GM21737 (cell line): ENCODE measurements at regions not wholly inside any gene's neighbourhood (a gene's known extent, or its start where the extent isn't known, plus 50 kb on each side); places are given as distances from the start of the nearest gene placed in this dataset.

ENCODE experiments used
- ATAC-seq: cut with Tn5 transposase; IDR thresholded peaks from one replicate; pipeline ENCODE4 v1.9.1; 2021; ENCODE audit warnings: mild to moderate bottlenecking, moderate library complexity; ENCODE audit not compliant: unreplicated experiment

DNA sequence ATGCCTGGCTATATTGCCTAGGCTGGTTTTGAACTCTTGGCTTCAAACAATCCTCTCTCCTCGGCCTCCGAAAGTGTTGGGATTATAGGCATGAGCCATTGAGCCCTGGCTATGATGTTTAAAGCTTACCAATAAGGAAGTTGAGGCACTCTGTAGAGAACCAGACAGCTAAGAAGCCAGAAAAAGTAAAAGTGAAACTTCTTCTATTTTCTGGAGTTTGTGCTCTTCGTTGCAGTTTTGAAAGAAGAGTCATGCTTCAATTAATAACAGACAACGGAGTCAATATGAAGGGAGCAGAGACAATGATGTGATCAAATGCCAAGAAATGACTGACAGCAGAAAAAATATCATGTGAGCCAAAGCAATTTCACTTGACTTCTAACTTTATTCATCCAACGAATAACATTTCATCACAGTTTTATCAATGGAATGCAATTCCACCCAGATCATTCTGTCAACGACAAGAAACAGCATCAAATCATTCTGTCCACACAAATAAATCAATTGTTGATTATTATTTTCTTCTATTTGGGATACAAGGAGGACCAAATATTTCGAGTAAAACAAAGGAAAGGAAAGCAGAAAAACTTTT lies 175.5 kb upstream of the CELF4 start:
- ATAC-seq: no peak

DNA sequence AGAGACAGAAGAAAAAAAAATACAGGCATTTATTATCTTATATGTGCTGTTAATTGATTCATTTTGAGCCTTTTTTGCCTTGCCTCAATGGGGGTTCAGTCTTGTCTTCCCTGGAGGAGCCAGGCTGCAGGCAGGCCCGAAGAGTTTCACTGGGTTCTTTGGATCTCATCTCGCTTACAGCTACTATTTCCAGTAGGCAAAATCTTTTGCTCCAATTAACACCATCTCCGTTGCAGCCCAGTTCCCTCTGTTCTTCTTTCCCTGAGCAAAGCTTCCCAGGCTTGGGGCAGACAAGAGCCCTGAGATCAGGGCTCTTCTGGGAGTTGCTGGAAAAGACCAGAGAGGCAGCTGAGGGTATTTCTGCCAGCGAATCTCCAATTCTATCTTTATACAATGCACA lies 168.8 kb upstream of the CELF4 start:
- ATAC-seq: no peak

DNA sequence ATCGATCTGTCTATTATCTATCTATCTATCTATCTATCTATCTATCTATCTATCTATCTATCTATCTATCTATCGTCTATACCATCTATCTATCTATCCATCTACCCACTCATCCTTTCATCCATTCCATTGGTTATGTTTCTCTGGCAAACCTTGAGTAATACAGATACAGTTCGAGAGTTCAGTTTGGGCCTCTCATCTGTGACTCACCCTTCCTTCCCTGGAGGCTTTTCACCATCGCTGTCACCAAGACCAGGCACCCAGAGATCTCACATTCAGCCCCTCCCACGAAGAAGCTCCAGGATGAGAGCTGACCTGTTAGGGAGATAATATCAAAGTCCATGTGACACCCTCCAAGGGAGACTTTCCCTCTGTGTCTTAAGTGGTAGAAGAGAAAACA lies 164.1 kb upstream of the CELF4 start:
- ATAC-seq: no peak

DNA sequence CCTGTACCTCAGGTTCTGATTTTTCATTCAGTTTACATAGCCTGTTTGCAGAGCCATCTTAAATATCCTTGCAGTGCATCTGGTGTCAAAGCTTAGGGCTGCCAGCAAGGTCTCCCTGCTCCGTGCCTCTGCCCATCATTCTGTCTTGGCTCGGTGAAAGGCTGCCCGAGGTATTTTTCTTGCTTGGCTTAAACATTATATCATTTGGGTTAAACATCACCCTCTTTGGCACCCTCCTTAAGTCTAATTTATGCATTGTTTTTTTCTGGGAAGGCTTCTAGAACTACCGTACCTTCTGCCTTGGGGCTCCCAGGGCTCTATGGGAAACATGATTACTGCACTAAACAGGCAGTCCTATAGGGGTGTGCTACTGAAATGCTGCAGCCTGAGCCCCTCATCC lies 158.6 kb upstream of the CELF4 start:
- no peak for ATAC-seq

DNA sequence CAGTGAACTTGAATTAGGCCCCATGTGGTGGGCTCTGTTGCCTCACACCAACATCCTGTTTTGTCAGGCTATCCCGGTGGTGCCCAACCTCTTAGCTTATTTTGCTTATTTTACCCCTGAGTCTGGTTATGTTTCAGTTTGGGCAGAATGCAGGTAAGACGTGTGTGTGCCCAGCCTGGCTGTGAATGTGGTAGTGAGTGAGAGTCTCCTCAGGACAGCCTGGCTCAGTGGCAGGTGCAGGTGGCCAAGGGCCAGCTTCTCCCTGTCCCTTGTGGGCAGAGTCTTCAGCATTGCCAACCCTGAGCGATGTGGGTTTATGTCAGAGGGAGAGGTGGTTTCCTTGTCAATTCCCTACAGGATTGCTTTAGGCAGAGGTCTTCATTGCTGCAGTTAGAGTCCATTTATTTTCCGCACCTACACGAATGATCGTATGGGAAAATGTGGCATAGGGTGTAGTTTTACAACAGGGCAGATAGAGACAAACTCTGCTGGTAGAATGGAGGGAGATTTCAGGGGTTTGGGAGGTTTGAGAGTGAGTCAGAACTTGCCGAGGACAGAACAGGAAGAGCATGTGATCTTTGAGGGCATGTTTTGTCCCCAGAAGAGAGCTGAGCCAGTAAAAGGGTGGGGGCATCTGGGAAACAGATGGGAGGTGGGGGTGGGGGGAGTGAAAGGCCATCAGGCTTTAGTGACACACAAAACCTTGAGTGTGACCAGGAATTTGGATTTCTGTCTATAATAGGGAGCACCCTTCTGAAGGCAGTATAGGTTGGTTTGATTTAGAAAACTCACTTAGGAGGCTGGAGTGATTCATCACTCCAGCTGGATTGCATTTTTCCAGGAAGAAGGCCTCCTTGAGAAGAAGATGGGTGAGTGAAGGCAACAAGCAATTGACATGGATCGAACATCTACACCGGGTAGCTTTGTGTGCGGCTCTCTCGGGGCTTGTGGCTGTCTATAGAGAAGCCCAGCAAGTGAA lies 156.2 kb upstream of the CELF4 start:
- no peak for ATAC-seq

DNA sequence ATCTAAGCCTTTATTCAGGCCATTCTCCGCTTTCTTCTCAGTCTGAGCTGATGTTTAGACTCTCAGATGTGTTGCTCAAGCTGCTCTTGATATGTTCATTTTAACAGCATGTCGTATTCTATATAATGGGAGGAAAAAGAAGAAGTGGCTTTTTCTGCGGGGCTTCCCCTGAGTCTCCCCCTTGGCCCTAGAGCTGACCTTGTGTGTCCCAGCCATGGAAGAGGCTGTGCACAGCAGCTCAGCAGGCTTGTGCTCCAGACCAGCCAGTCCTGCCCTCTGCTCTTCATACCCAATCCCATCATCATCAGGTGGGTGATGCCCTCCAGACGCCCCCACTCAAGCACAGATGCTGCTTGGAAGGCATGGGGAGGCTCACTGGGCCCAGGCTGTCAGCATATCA lies 155.1 kb upstream of the CELF4 start:
- no peak for ATAC-seq

DNA sequence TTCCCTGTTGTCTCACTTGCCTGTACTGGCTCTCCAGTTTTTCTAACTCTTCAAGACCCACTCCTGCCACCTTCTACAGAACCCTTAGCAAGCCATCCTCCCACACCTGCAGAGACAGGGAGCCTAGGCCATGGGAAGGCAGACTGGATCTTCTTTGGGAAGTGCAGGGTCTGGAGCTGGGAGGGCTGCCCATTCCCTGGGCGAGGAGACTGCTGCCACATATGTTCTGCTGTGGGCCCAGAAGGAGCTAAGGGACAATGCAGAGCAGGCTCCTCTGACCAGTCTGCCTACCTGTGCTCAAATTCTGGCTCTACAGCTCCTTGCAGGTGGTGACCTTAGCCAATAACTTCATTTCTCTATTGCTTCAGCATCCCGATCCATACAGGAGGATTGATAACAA lies 152.1 kb upstream of the CELF4 start:
- ATAC-seq: no peak

DNA sequence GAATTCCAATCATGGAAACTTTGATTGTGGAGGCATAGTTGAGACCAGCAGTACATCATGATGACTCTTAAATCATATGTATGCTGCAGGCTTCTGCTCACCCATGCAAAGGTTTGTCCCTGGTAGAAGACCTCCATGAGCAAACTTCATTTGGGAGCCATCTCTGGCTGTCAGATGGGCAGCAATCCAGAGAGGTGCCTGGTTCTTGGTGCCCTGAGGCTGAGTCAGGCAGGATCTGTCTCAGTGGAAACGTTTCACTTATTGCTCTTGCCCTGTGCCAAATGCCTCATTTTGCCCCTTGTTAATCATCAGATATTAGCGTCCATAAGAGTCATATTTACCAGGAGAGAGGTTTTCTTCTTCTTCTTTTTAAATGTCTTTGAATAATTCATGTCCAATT lies 151.5 kb upstream of the CELF4 start:
- ATAC-seq: no peak

DNA sequence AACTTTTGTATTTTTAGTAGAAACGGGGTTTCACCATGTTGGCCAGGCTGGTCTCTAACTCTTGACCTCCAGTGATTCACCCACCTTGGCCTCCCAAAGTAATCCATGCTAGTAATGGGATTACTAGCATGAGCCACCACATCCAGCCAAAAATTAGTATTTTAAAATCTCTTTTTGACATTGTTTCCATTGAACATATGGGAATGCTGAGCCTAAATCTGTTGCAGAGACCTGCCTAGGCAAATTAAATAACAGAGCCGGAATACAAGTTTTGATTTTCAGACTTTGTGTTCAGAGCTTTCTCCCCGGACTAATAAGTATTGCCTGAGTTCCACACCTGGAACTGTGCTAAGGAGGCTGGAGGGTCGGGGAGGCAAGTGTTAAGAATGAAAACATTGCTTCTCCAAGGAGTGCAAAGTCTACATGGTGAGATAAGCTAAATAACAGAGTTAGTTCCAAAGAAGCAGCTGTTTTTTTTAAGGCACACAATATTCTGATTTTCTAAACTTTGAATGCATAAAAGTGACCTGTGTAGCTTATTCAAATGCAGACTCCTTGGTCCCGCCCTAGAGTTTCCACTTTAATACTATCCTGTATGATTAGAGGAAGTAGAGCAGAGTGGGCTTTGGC lies 150.6 kb upstream of the CELF4 start:
- no peak for ATAC-seq

DNA sequence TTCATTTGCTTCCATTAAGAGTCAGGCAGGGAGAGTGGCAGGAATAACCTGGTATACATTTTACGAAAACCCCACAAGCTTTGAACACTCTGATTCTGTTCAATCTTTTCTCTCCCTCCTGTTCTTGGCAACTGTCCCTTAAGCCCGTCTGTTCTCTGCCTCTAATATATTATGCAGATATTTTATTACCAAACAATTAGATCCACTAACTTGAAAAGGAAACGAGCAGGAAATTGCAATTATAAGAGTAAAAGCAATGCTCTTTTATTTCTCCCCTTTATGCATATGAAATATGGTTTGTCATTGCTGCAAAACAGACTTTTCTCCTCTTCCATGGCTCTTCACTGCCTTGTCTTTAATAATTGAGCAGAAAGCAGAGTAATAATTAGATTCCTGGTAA lies 149.1 kb upstream of the CELF4 start:
- ATAC-seq: no peak

DNA sequence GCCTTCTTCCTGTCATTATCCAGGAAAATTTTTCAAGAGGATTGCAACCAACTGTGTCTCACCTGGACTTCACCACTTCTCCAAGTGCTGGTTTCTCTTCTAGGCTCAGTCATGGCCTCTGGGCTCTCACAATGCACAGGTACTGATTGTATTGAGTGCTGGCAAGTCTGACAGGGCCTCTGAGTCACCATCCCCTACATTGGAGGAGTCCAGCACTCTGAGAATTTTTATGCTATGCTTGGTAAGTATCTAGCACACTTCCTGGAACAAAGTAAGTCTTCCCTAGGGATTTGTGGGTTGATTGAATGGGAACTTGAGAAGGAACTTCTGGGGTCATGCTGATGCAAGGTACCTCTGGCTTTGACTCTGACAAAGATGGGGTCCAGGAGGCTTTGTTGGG lies 147.2 kb upstream of the CELF4 start:
- ATAC-seq: no peak

DNA sequence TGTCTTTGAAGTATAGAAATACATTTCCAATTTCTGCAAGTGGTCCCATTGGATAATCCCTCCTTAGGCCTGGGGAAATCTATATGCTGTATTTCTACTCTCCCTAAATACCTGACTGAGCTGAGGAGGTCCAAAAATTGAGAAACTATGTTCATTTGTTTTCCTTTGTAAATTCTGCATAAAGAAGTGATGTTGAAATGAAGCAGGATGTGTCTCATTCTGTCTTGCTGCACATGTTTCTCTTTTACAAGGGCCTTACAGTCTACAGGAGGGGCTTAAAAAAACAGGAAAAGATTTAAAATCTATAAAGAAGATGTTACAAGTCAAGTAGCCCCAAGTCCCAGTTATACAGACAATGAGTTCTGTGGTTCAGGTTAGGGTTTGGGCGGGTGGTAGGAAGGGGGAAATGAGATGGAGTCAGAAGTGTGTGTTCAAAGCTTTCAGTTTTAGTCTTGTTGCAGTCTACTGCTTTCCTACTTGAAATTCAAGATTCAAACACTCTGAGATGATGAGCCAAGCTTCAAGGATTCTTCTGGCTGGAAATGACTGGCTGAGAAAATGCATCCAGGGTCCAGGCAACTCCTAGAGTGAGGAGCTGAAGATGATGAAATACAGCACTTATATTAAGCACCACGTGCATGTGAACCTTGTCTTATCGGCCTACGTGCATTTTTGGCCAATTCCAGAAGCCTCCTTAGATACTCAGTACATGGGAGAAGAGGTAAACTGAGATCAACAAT lies 146.3 kb upstream of the CELF4 start:
- ATAC-seq: no peak

DNA sequence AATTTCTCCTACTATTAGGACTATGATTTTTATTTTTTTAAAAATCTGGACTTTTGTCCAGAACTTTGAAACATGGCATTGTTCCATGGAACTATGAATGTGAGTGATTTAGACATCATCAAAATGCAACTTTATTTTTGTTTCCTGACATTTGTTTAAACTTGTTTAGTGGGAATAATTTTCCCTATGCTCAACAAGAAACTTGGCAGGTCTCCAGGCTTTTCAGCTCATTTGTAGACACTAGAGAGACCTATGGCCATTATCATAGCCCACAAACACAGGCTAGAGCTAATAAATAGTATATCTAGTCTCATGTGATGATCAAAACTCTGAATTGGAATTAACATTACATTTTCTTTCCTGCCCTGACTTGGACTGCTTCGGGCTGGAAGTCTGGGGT lies 145.1 kb upstream of the CELF4 start:
- no peak for ATAC-seq

DNA sequence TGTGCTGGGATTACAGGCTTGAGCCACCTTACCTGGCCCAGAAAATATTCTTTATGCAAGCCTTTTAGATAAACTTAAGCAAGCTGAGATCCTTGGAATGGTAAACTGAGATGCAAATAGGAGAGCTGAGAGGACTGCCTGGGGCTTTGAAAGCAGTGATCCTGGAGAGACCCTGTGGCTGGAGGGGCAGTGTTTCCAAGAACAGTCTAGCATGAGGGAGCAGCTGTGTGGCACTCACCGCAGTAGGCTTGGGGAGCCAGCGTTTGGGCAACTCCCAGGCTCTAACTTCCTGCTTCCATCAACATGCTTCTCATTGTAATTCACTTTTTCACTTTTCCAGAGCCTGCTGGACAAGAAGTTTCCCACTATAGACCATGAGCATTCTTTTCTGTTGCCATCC lies 144.1 kb upstream of the CELF4 start:
- no peak for ATAC-seq

DNA sequence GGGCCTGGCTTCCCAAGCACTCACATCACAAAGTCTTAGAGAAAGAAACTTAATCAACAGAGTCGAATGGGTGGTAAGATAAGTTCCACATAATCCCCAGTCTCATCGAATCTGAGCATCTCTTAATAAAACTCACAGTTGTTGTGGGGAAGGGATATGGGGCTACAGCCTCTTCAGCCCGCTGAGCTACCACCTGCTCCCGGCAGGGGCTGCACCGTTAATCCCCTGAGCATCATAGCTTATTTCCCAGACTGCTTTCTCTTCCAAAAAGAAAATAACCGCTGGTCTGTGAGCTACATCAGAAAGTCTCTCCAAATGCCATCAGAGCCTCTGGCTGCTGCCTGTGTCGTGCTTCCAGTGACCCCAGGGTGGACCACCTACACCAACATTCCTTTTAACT lies 139.4 kb upstream of the CELF4 start:
- no peak for ATAC-seq

DNA sequence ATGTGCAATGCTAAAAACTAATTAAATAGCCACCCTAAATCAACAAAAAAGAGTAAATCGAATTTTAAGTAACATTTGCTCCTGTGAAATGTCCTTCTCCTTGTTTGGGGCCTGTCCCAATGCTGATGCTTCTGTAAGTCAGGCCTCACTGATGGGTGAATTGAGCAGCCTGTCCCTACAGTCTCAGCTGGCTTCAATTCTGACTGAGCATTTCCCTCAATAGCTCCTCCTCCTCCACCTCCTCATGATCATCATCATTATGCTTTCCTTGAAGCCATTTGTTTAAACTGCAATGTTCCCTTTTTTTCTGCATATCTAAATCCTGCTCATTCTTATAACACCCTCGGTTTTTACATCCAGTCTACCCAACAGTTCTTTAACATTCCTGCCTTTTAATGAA lies 137.2 kb upstream of the CELF4 start:
- ATAC-seq: no peak

DNA sequence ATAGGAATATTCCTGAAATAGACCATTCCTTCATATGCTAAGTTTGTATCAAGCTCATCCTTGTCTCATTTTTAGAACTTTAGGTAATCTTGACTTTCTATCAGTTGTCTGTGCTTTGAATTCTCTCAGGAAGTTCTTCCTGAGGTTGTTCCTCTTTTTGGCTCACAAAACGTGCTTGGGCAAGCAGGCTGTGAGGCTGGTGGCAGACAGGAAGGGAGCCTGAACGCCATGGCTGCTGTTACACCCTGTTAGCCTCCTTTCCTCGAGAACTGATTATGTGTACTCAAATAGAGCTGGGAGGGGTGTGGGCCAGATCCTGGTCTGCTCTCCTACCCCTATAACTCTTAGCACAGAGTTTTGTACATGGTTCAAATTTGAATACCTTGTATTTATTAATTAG lies 136.4 kb upstream of the CELF4 start:
- ATAC-seq: no peak

DNA sequence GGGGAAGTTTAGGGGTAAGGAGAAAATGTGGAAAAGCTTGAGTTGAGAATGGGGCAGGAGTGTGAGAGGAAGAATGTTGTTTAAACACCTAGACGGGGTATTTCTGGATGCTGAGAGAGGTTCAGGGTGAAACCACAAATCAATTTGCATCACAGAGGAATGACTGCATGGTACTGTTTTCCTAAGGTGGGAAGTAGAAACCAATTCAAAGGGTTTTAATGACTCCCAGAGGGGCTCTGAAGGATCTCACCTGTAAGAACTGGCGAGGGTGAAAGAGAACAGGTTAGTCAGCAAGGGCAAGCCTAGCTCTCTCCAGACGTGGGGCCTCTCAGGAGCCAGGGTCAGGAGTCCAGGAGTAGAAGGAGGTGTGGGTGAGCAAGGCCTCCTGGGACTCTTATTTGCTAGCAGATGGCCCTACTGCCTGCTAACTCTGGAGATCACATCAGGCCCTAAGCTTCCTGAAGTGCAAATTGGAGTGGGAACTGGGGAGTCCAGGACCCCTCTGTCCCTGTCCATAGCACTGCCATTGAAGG lies 133.0 kb upstream of the CELF4 start:
- ATAC-seq: no peak

DNA sequence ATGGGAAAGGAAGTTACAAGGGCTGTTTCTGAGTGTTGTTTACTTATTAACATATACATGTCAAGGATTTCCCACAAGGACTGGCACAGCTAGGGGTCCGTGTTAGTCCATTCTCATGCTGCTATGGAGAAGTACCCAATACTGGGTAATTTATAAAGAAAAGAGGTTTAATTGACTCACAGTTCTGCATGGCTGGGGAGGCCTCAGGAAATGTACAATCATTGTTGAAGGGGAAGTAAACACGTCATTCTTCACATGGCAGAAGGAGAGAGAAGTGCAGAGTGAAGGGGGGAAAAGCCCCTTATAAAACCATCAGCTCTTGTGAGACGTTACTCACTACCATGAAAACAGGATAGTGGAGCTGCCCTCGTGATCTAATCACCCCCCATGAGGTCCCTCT lies 128.9 kb upstream of the CELF4 start:
- ATAC-seq: no peak

DNA sequence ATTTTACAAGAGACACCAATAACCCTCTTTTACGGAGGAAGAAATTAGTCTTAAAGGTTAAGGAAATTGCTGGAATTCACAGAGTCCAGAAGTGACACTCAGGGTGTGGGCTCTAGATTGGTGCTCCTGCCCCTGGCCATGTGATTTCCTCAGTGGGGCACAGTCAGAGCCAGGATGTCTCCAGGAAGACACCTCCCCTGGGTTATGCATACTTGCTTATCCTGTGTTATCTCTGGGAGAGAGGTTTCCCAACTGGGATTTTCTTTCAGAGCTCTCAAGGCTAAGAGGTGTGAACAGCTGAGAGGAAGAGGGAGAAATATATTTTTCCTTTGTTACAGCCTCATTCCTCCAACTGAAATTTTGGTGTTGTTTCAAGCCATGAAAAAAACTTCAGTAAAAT lies 125.6 kb upstream of the CELF4 start:
- no peak for ATAC-seq

DNA sequence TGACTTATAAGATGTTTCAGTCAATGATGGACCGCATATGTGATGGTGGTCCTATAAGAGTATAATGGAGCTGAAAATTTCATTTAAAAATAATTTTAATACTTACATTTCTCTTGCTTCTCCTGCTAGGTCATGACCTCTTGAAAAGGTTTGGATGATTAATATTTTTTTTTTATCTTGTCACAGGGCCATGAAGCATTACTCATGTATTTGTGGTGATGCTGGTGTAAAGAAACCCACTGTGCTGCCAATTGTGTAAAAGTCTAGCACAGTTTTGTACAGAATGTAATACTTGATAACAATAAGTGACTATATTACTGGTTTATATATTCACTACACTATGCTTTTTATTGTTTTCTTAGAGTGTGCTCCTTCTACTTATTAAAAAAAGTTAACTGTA lies 124.2 kb upstream of the CELF4 start:
- no peak for ATAC-seq
